HepG2 (cell line): ENCODE measurements at regions not wholly inside any gene's neighbourhood (a gene's known extent, or its start where the extent isn't known, plus 50 kb on each side); places are given as distances from the start of the nearest gene placed in this dataset.

ENCODE experiments used
- ATAC-seq: fragments of 200-7000 bp; cut with Tn5 transposase; 3 replicates; pipeline ENCODE4 v1.9.1; 2020; ENCODE audit warnings: mild to moderate bottlenecking, moderate library complexity
- BruUV-seq: library from RNA; stranded (reverse); fragments of 400-500 nt; replicated peaks from 2 replicates; lab custom pipeline; 2021; lab: Mats Ljungman, UMichigan
- CTCF ChIA-PET: fragments of 300-600 bp; formaldehyde crosslinking; extraction: SDS; loops from one replicate; lab custom pipeline; 2021; ENCODE audit warnings: low total read pairs, inconsistent platforms, low intra/inter-chr PET ratio; lab: Yijun Ruan, JAX
- POLR2A ChIA-PET: fragments of 350-600 bp; sonication (Branson Sonifier 250); formaldehyde crosslinking; loops from one replicate; lab custom pipeline; 2020; ENCODE audit warnings: antibody characterized with exemption, inconsistent platforms; lab: Yijun Ruan, JAX
- DNase-seq: peaks from one replicate; pipeline ENCODE4 v3.0.0-alpha.2; 2015; ENCODE audit warnings: low spot score
- FAIRE-seq: peaks from 3 replicates; lab custom pipeline; 2011; peaks lifted over from hg19 to GRCh38; lab: Jason Lieb, UNC
- H2AFZ ChIP-seq: one replicate; pipeline ENCODE4 v1.6.1; 2011; ENCODE audit warnings: low read length, inconsistent platforms
- H3K27ac ChIP-seq: fragments of 300-600 bp; 3 replicates; pipeline ENCODE4 v1.8.0; 2011; ENCODE audit warnings: mixed run types, mild to moderate bottlenecking, mixed read lengths, low read length, inconsistent platforms; ENCODE audit not compliant: insufficient read depth; ENCODE audit errors: extremely low read length
- H3K27me3 ChIP-seq, 2 experiments: fragments of 200-600 bp in 1 of 2; 2 replicates in 1 of 2; 3 replicates in 1 of 2; pipeline versions ENCODE4 v1.6.0 to v1.8.0; 2011; ENCODE audit warnings: low read length in 2 of 2, mild to moderate bottlenecking in 2 of 2, moderate library complexity in 2 of 2, inconsistent platforms in 1 of 2; ENCODE audit not compliant: insufficient read depth in 2 of 2, control insufficient read depth in 1 of 2
- H3K36me3 ChIP-seq, 2 experiments: fragments of 200-600 bp in 1 of 2; replicated peaks in 1 of 2; 2 replicates in 1 of 2; 3 replicates in 1 of 2; pipeline versions ENCODE4 v1.5.1 to v1.8.0; 2011; ENCODE audit warnings: low read length in 2 of 2, inconsistent platforms in 1 of 2; ENCODE audit not compliant: insufficient read depth in 2 of 2, control insufficient read depth in 1 of 2
- H3K4me1 ChIP-seq: 2 replicates; pipeline ENCODE4 v1.5.1; 2012; ENCODE audit warnings: low read length, inconsistent platforms; ENCODE audit not compliant: insufficient read depth
- H3K4me2 ChIP-seq: 2 replicates; pipeline ENCODE4 v1.6.0; 2011; ENCODE audit warnings: low read depth, low read length, inconsistent platforms
- H3K4me3 ChIP-seq, 3 experiments: fragments of 200-600 bp in 1 of 3; sonication (generic), shearing (Covaris generic) in 1 of 3; replicated peaks in 1 of 3; 2 replicates each; pipeline ENCODE4 v1.5.1; 2011 to 2016; ENCODE audit warnings: low read length in 3 of 3, inconsistent platforms in 2 of 3, low read depth in 2 of 3, mild to moderate bottlenecking in 2 of 3, control low read depth in 1 of 3, mixed read lengths in 1 of 3; ENCODE audit not compliant: insufficient read depth in 1 of 3
- H3K79me2 ChIP-seq: one replicate; pipeline ENCODE4 v1.6.1; 2011; ENCODE audit warnings: low read length, inconsistent platforms; ENCODE audit not compliant: insufficient read depth
- H3K9ac ChIP-seq: 2 replicates; pipeline ENCODE4 v1.6.0; 2011; ENCODE audit warnings: mild to moderate bottlenecking, low read depth, low read length, inconsistent platforms; ENCODE audit not compliant: insufficient read depth
- H3K9me3 ChIP-seq: 2 replicates; pipeline ENCODE4 v1.5.1; 2012; ENCODE audit warnings: mild to moderate bottlenecking, low read length
- H4K20me1 ChIP-seq: 2 replicates; pipeline ENCODE4 v1.6.0; 2011; ENCODE audit warnings: inconsistent platforms, mild to moderate bottlenecking, low read length, moderate library complexity; ENCODE audit not compliant: insufficient read depth
- CC2D1A ChIP-seq: sonication (generic); formaldehyde crosslinking; IDR thresholded peaks from 2 replicates; pipeline ENCODE4 v1.8.1; 2023; ENCODE audit warnings: mild to moderate bottlenecking, missing genetic modification reagents
- ETV6 ChIP-seq: sonication (generic); formaldehyde crosslinking; conservative IDR thresholded peaks from 2 replicates; pipeline ENCODE4 v1.4.0; 2020; ENCODE audit warnings: missing genetic modification reagents
- FOXO4 ChIP-seq: sonication (generic); formaldehyde crosslinking; conservative IDR thresholded peaks from 2 replicates; pipeline ENCODE4 v1.8.1; 2023; ENCODE audit warnings: missing genetic modification reagents
- HMGXB3 ChIP-seq: sonication (generic); formaldehyde crosslinking; IDR thresholded peaks from 2 replicates; pipeline ENCODE4 v1.4.0; 2020; ENCODE audit warnings: missing genetic modification reagents, borderline replicate concordance
- HOXD1 ChIP-seq: sonication (generic); formaldehyde crosslinking; IDR thresholded peaks from 2 replicates; pipeline ENCODE4 v1.5.0; 2020; ENCODE audit warnings: missing genetic modification reagents
- RBM22 ChIP-seq: fragments of 200-400 bp; formaldehyde crosslinking; optimal IDR thresholded peaks from 2 replicates; pipeline ENCODE3; 2017; ENCODE audit warnings: mild to moderate bottlenecking, low read length, moderate library complexity
- REST ChIP-seq, 2 experiments: IDR thresholded peaks; 2 replicates each; pipeline ENCODE4 v1.6.1; 2011 to 2012; ENCODE audit warnings: low read length in 2 of 2, borderline replicate concordance in 1 of 2, low read depth in 1 of 2, mild to moderate bottlenecking in 1 of 2, moderate library complexity in 1 of 2
- SMC3 ChIP-seq: IDR thresholded peaks from 2 replicates; pipeline ENCODE4 v1.6.1; 2011; ENCODE audit warnings: low read length, improper control_type of control experiment
- YEATS2 ChIP-seq: sonication (generic); formaldehyde crosslinking; IDR thresholded peaks from 2 replicates; pipeline ENCODE4 v1.4.0; 2020; ENCODE audit warnings: missing genetic modification reagents, borderline replicate concordance
- ZKSCAN8 ChIP-seq: IDR thresholded peaks from 2 replicates; pipeline ENCODE4 v1.6.1; 2016; ENCODE audit warnings: borderline replicate concordance, missing genetic modification reagents, missing compliant biosample characterization
- ZNF567 ChIP-seq: sonication (generic); formaldehyde crosslinking; IDR thresholded peaks from 2 replicates; pipeline ENCODE4 v1.8.1; 2023; ENCODE audit warnings: mild to moderate bottlenecking, missing genetic modification reagents, borderline replicate concordance
- ZNF572 ChIP-seq: sonication (generic); formaldehyde crosslinking; IDR thresholded peaks from 2 replicates; pipeline ENCODE4 v1.5.1; 2020; ENCODE audit warnings: mild to moderate bottlenecking, missing genetic modification reagents
- ZNF75D ChIP-seq: sonication (generic); formaldehyde crosslinking; IDR thresholded peaks from 2 replicates; pipeline ENCODE4 v1.8.1; 2023; ENCODE audit warnings: missing genetic modification reagents, mild to moderate bottlenecking, borderline replicate concordance
- WGBS: methylation state at CpG from one replicate; pipeline ENCODE4 v1.1.6; 2017; ENCODE audit warnings: low lambda C conversion rate; 5-methylcytosine and 5-hydroxymethylcytosine counted together
- in situ Hi-C: cut with HindIII; loops from 2 replicates; pipeline ENCODE4 v1.10.0; 2017; ENCODE audit warnings: low pct_unique_long_range_greater_than_20kb; ENCODE audit not compliant: extremely low pct_ligation_motif_present
- intact Hi-C: fragments of 100-400 bp; cut with micrococcal nuclease; formaldehyde crosslinking; loops from one replicate; pipeline ENCODE4 v1.10.0; 2022; ENCODE audit not compliant: unreplicated experiment

- no peak for FAIRE-seq
- 0% methylated on average over 4 of the region's 4 CpGs for WGBS
- POLR2A ChIA-PET: no interaction called here
- intact Hi-C loops (no loop called here), in situ Hi-C loops (no loop called here)
- BruUV-seq: no TSS peak
- H2AFZ ChIP-seq: no peak overlapping the region
- TF ChIP-seq SMC3 (no peak), ZNF572 (CRISPR knock-in tag) (no peak), HOXD1 (CRISPR knock-in tag) (no peak), ZNF567 (CRISPR knock-in tag) (no peak), ETV6 (CRISPR knock-in tag) (no peak), HMGXB3 (CRISPR knock-in tag) (no peak), ZKSCAN8 (CRISPR knock-in tag) (no peak), ZNF75D (no peak), YEATS2 (CRISPR knock-in tag) (no peak), RBM22 (no peak), FOXO4 (CRISPR knock-in tag) (no peak), REST (IDR thresholded peaks at IDR 0.05; ENCODE audit: borderline replicate concordance in 1 of 2, low read depth in 1 of 2, low read length in 2 of 2) (no peak), CC2D1A (CRISPR knock-in tag) (no peak)
- CTCF ChIA-PET: no interaction called here
- no peaks in the 10 kb centered on the region for H3K9me3 ChIP-seq
- H3K27ac ChIP-seq: no peak overlapping the region
- H3K4me2 ChIP-seq: no peak overlapping the region
- no peaks in the 10 kb centered on the region for H3K36me3 ChIP-seq
- H3K27me3 ChIP-seq: no peaks in the 10 kb centered on the region
- no peak for DNase-seq
- no peaks in the 10 kb centered on the region for H3K79me2 ChIP-seq
- H3K9ac ChIP-seq: no peak overlapping the region
- H3K4me1 ChIP-seq: no peaks in the 10 kb centered on the region
- ATAC-seq: no peak
- H4K20me1 ChIP-seq: no peaks in the 10 kb centered on the region
- no peak overlapping the region for H3K4me3 ChIP-seq
These were observed 265.5 kb downstream of the PTH2R start for GRCh38 chr2:208671886-208672680.
